ENCODE measurements at regions not wholly inside any gene's neighbourhood (a gene's known extent, or its start where the extent isn't known, plus 50 kb on each side); places are given as distances from the start of the nearest gene placed in this dataset.

GRCh38 chr21:38712071-38712470 is 93.7 kb upstream of the ETS2 start:
- no peak for DNase-seq

- no peak for DNase-seq
These were observed 93.1 kb upstream of the ETS2 start for GRCh38 chr21:38712664-38713063.

GRCh38 chr21:38714039-38714817 is 91.5 kb upstream of the ETS2 start:
- no peak for DNase-seq

GRCh38 chr21:38714999-38715398 is 90.7 kb upstream of the ETS2 start:
- DNase-seq: no peak

GRCh38 chr21:38716088-38716487 is 89.6 kb upstream of the ETS2 start:
- DNase-seq: no peak

GRCh38 chr21:38716942-38717341 is 88.8 kb upstream of the ETS2 start:
- no peak for DNase-seq

GRCh38 chr21:38718481-38718880 is 87.2 kb upstream of the ETS2 start:
- no peak for DNase-seq

GRCh38 chr21:38720074-38720473 is 85.7 kb upstream of the ETS2 start:
- DNase-seq: no peak

- no peak for DNase-seq
These were observed 84.7 kb upstream of the ETS2 start for GRCh38 chr21:38721055-38721454.

GRCh38 chr21:38721958-38722357 is 83.8 kb upstream of the ETS2 start:
- no peak for DNase-seq

- no peak for DNase-seq
These were observed 80.3 kb upstream of the ETS2 start for GRCh38 chr21:38725196-38726157.

- DNase-seq: no peak
These were observed 79.2 kb upstream of the ETS2 start for GRCh38 chr21:38726482-38726881.

GRCh38 chr21:38729291-38729690 is 76.4 kb upstream of the ETS2 start:
- no peak for DNase-seq

GRCh38 chr21:38729754-38730379 is 75.9 kb upstream of the ETS2 start:
- DNase-seq: no peak

- DNase-seq: peak; percentile 43
These were observed 71.7 kb upstream of the ETS2 start for GRCh38 chr21:38733972-38734546.

- no peak for DNase-seq
These were observed 70.9 kb upstream of the ETS2 start for GRCh38 chr21:38734646-38735365.

GRCh38 chr21:38735626-38736206 is 70.0 kb upstream of the ETS2 start:
- no peak for DNase-seq

GRCh38 chr21:38740090-38740489 is 65.6 kb upstream of the ETS2 start:
- no peak for DNase-seq

GRCh38 chr21:38741092-38741949 is 64.4 kb upstream of the ETS2 start:
- no peak for DNase-seq

- no peak for DNase-seq
These were observed 63.8 kb upstream of the ETS2 start for GRCh38 chr21:38741950-38742256.

Measured in central memory CD4-positive, alpha-beta T cell (primary cell).